Neural progenitor cell (in vitro differentiated cells): ENCODE measurements at regions not wholly inside any gene's neighbourhood (a gene's known extent, or its start where the extent isn't known, plus 50 kb on each side); places are given as distances from the start of the nearest gene placed in this dataset.

Experiments used
- DNase-seq: peaks from one replicate; pipeline ENCODE4 v3.0.0-alpha.2; 2016; ENCODE audit warnings: low spot score
- H2AFZ ChIP-seq: fragments of 200-600 bp; sonication (generic); replicated peaks from 2 replicates; pipeline ENCODE4 v1.6.1; 2016; ENCODE audit warnings: antibody characterized with exemption
- H3F3A ChIP-seq: fragments of 200-600 bp; sonication (generic); 2 replicates; pipeline ENCODE4 v1.6.1; 2016; ENCODE audit warnings: antibody characterized with exemption, low read depth
- H3K27ac ChIP-seq: fragments of 200-600 bp; sonication (generic); 2 replicates; pipeline ENCODE4 v1.5.1; 2016; ENCODE audit warnings: mild to moderate bottlenecking
- H3K27me3 ChIP-seq: fragments of 200-600 bp; sonication (generic); 2 replicates; pipeline ENCODE4 v1.6.1; 2016; ENCODE audit warnings: mild to moderate bottlenecking, moderate library complexity
- H3K36me3 ChIP-seq: fragments of 200-600 bp; sonication (generic); 2 replicates; pipeline ENCODE4 v1.5.1; 2016
- H3K4me1 ChIP-seq: fragments of 200-600 bp; sonication (generic); 2 replicates; pipeline ENCODE4 v1.6.1; 2016; ENCODE audit warnings: mixed run types
- H3K4me2 ChIP-seq: fragments of 200-600 bp; sonication (generic); 2 replicates; pipeline ENCODE4 v1.6.1; 2016
- H3K4me3 ChIP-seq: fragments of 200-600 bp; sonication (generic); 2 replicates; pipeline ENCODE4 v1.5.1; 2016
- H3K79me2 ChIP-seq: fragments of 200-600 bp; sonication (generic); 2 replicates; pipeline ENCODE4 v1.6.1; 2016; ENCODE audit warnings: low read depth
- H3K9ac ChIP-seq: fragments of 200-600 bp; sonication (generic); 2 replicates; pipeline ENCODE4 v1.6.1; 2016
- H3K9me3 ChIP-seq: fragments of 200-600 bp; sonication (generic); 2 replicates; pipeline ENCODE4 v1.5.1; 2016; ENCODE audit warnings: low read depth
- H4K20me1 ChIP-seq: fragments of 200-600 bp; sonication (generic); 2 replicates; pipeline ENCODE4 v1.6.1; 2016; ENCODE audit warnings: low read depth
- H3K27ac Mint-ChIP-seq: 3 replicates; pipeline ENCODE4 v1.8.0; 2021; ENCODE audit warnings: mixed read lengths
- H3K27me3 Mint-ChIP-seq: 2 replicates; pipeline ENCODE4 v1.8.0; 2022; ENCODE audit warnings: low read depth, mild to moderate bottlenecking, inconsistent platforms, moderate library complexity, mixed read lengths; ENCODE audit not compliant: insufficient read depth
- H3K36me3 Mint-ChIP-seq: 3 replicates; pipeline ENCODE4 v1.8.0; 2021; ENCODE audit warnings: mixed read lengths
- H3K4me1 Mint-ChIP-seq: 3 replicates; pipeline ENCODE4 v1.8.0; 2021; ENCODE audit warnings: mixed read lengths
- H3K4me3 Mint-ChIP-seq: 3 replicates; pipeline ENCODE4 v1.8.0; 2021; ENCODE audit warnings: mild to moderate bottlenecking, moderate library complexity, mixed read lengths
- H3K9me3 Mint-ChIP-seq: 3 replicates; pipeline ENCODE4 v1.8.0; 2020; ENCODE audit warnings: mixed read lengths
- CTCF ChIP-seq: fragments of 200-600 bp; sonication (generic); IDR thresholded peaks from 2 replicates; pipeline ENCODE4 v1.5.1; 2017; ENCODE audit warnings: antibody characterized with exemption, mild to moderate bottlenecking
- EZH2 ChIP-seq: fragments of 200-600 bp; sonication (generic); IDR thresholded peaks from 2 replicates; pipeline ENCODE4 v1.6.1; 2017; ENCODE audit warnings: antibody characterized with exemption, mild to moderate bottlenecking, moderate library complexity
- EZH2phosphoT487 ChIP-seq: fragments of 200-600 bp; sonication (generic); IDR thresholded peaks from 2 replicates; pipeline ENCODE4 v1.6.1; 2017; ENCODE audit warnings: antibody characterized with exemption

- no peaks in the 10 kb centered on the region for H3K36me3 ChIP-seq
- H3K27me3 Mint-ChIP-seq, result no peaks in the 10 kb centered on the region
- no peak overlapping the region for H3K4me3 ChIP-seq
- H3K4me3 Mint-ChIP-seq, result no peak overlapping the region
- no peak overlapping the region for H2AFZ ChIP-seq
- no peaks in the 10 kb centered on the region for H3K4me1 ChIP-seq
- no peak for DNase-seq
- no peaks in the 10 kb centered on the region for H3K9me3 Mint-ChIP-seq
- no peaks in the 10 kb centered on the region for H3K27me3 ChIP-seq
- H3K4me1 Mint-ChIP-seq, result peaks cover 2% of the 10 kb centered on the region
- H3K9ac ChIP-seq, result no peak overlapping the region
- H3K27ac ChIP-seq, result no peak overlapping the region
- TF ChIP-seq EZH2phosphoT487 (no peak), EZH2 (no peak), CTCF (no peak)
- no peaks in the 10 kb centered on the region for H3K79me2 ChIP-seq
- no peaks in the 10 kb centered on the region for H3F3A ChIP-seq
- H3K27ac Mint-ChIP-seq, result no peak overlapping the region
- H3K4me2 ChIP-seq, result no peak overlapping the region
- no peaks in the 10 kb centered on the region for H3K36me3 Mint-ChIP-seq
- H4K20me1 ChIP-seq, result no peaks in the 10 kb centered on the region
- no peaks in the 10 kb centered on the region for H3K9me3 ChIP-seq
Observed at GRCh38 chr2:40039549-40039948, 260.5 kb upstream of the THUMPD2 start.

GRCh38 chr2:40038646-40039045 is 259.6 kb upstream of the THUMPD2 start:
- no peak for DNase-seq
- Mint-ChIP-seq H3K9me3 (peaks cover 2% of the 10 kb centered on the region), H3K4me1 (peaks cover 2% of the 10 kb centered on the region), H3K27ac (no peak overlapping the region), H3K27me3 (no peaks in the 10 kb centered on the region), H3K36me3 (no peaks in the 10 kb centered on the region), H3K4me3 (no peak overlapping the region)
- H3K4me3 ChIP-seq, result no peak overlapping the region
- no peaks in the 10 kb centered on the region for H3K36me3 ChIP-seq
- H2AFZ ChIP-seq, result no peak overlapping the region
- no peak overlapping the region for H3K27ac ChIP-seq
- H3K79me2 ChIP-seq, result no peaks in the 10 kb centered on the region
- H3K4me2 ChIP-seq, result no peak overlapping the region
- no peaks in the 10 kb centered on the region for H3K27me3 ChIP-seq
- H3F3A ChIP-seq, result no peaks in the 10 kb centered on the region
- no peaks in the 10 kb centered on the region for H3K9me3 ChIP-seq
- H3K4me1 ChIP-seq, result no peaks in the 10 kb centered on the region
- H3K9ac ChIP-seq, result no peak overlapping the region
- H4K20me1 ChIP-seq, result no peaks in the 10 kb centered on the region
- TF ChIP-seq EZH2, result no peak
- no peak for TF ChIP-seq EZH2phosphoT487
- TF ChIP-seq CTCF, result no peak

- Histone ChIP-seq H2AFZ (no peak overlapping the region), H3K36me3 (no peaks in the 10 kb centered on the region), H3K9ac (no peak overlapping the region), H3K9me3 (no peaks in the 10 kb centered on the region), H3F3A (no peaks in the 10 kb centered on the region), H3K79me2 (no peaks in the 10 kb centered on the region), H4K20me1 (no peaks in the 10 kb centered on the region), H3K27ac (no peak overlapping the region), H3K4me1 (no peaks in the 10 kb centered on the region), H3K4me3 (no peak overlapping the region), H3K27me3 (no peaks in the 10 kb centered on the region), H3K4me2 (no peak overlapping the region)
- no peaks in the 10 kb centered on the region for H3K36me3 Mint-ChIP-seq
- no peak for DNase-seq
- H3K4me1 Mint-ChIP-seq, result no peaks in the 10 kb centered on the region
- no peak for TF ChIP-seq EZH2phosphoT487
- TF ChIP-seq EZH2, result no peak
- TF ChIP-seq CTCF, result no peak
- H3K9me3 Mint-ChIP-seq, result peaks cover 2% of the 10 kb centered on the region
- peaks cover 2% of the 10 kb centered on the region for H3K27me3 Mint-ChIP-seq
- H3K4me3 Mint-ChIP-seq, result no peak overlapping the region
- H3K27ac Mint-ChIP-seq, result no peak overlapping the region
Observed at GRCh38 chr2:40037303-40037702, 258.2 kb upstream of the THUMPD2 start.

GRCh38 chr2:40036241-40036640 is 257.2 kb upstream of the THUMPD2 start:
- Mint-ChIP-seq H3K27ac (no peak overlapping the region), H3K27me3 (peaks cover 3% of the 10 kb centered on the region), H3K4me3 (no peak overlapping the region), H3K9me3 (peaks cover 2% of the 10 kb centered on the region), H3K4me1 (no peaks in the 10 kb centered on the region), H3K36me3 (no peaks in the 10 kb centered on the region)
- Histone ChIP-seq H3K27ac (no peak overlapping the region), H3K27me3 (no peaks in the 10 kb centered on the region), H3K4me1 (no peaks in the 10 kb centered on the region), H3K4me3 (no peak overlapping the region), H4K20me1 (no peaks in the 10 kb centered on the region), H3K79me2 (no peaks in the 10 kb centered on the region), H3F3A (no peaks in the 10 kb centered on the region), H3K4me2 (no peak overlapping the region), H2AFZ (no peak overlapping the region), H3K36me3 (no peaks in the 10 kb centered on the region), H3K9ac (no peak overlapping the region), H3K9me3 (no peaks in the 10 kb centered on the region)
- TF ChIP-seq EZH2 (no peak), CTCF (no peak), EZH2phosphoT487 (no peak)
- no peak for DNase-seq
